ENCODE measurements at regions not wholly inside any gene's neighbourhood (a gene's known extent, or its start where the extent isn't known, plus 50 kb on each side); places are given as distances from the start of the nearest gene placed in this dataset.

GRCh38 chr21:18191139-18191538, 53.5 kb upstream of the CHODL start:
- no peak for DNase-seq (ENCODE audit: extremely low read depth, low read depth)

- DNase-seq (ENCODE audit: extremely low read depth, low read depth), result no peak
Measured at GRCh38 chr21:18178509-18178908, 66.1 kb upstream of the CHODL start.

- no peak for DNase-seq (ENCODE audit: extremely low read depth, low read depth)
Measured at GRCh38 chr21:18174370-18174769, 70.3 kb upstream of the CHODL start.

GRCh38 chr21:18170829-18171228, 73.8 kb upstream of the CHODL start:
- DNase-seq (ENCODE audit: extremely low read depth, low read depth), result no peak

GRCh38 chr21:18170221-18170620, 74.4 kb upstream of the CHODL start:
- no peak for DNase-seq (ENCODE audit: extremely low read depth, low read depth)

GRCh38 chr21:18168108-18168507, 76.5 kb upstream of the CHODL start:
- DNase-seq (ENCODE audit: extremely low read depth, low read depth), result no peak

GRCh38 chr21:18164933-18165332, 79.7 kb upstream of the CHODL start:
- peak; percentile 27 for DNase-seq (ENCODE audit: extremely low read depth, low read depth)

- no peak for DNase-seq (ENCODE audit: extremely low read depth, low read depth)
Measured at GRCh38 chr21:18164483-18164882, 80.2 kb upstream of the CHODL start.

- no peak for DNase-seq (ENCODE audit: extremely low read depth, low read depth)
Measured at GRCh38 chr21:18163956-18164355, 80.7 kb upstream of the CHODL start.

GRCh38 chr21:18161841-18162240, 82.8 kb upstream of the CHODL start:
- no peak for DNase-seq (ENCODE audit: extremely low read depth, low read depth)

GRCh38 chr21:18157406-18157805, 87.2 kb upstream of the CHODL start:
- no peak for DNase-seq (ENCODE audit: extremely low read depth, low read depth)

- no peak for DNase-seq (ENCODE audit: extremely low read depth, low read depth)
Measured at GRCh38 chr21:18155508-18156193, 89.0 kb upstream of the CHODL start.

GRCh38 chr21:18153063-18153462, 91.6 kb upstream of the CHODL start:
- DNase-seq (ENCODE audit: extremely low read depth, low read depth), result no peak

- DNase-seq (ENCODE audit: extremely low read depth, low read depth), result no peak
Measured at GRCh38 chr21:18152371-18152770, 92.3 kb upstream of the CHODL start.

- no peak for DNase-seq (ENCODE audit: extremely low read depth, low read depth)
Measured at GRCh38 chr21:18151046-18151445, 93.6 kb upstream of the CHODL start.

- DNase-seq (ENCODE audit: extremely low read depth, low read depth), result no peak
Measured at GRCh38 chr21:18148401-18148800, 96.2 kb upstream of the CHODL start.

GRCh38 chr21:18147678-18148077, 97.0 kb upstream of the CHODL start:
- no peak for DNase-seq (ENCODE audit: extremely low read depth, low read depth)

- no peak for DNase-seq (ENCODE audit: extremely low read depth, low read depth)
Measured at GRCh38 chr21:18146820-18147219, 97.8 kb upstream of the CHODL start.

GRCh38 chr21:18144339-18144738, 100.3 kb upstream of the CHODL start:
- DNase-seq (ENCODE audit: extremely low read depth, low read depth), result no peak

GRCh38 chr21:18142655-18143054, 102.0 kb upstream of the CHODL start:
- DNase-seq (ENCODE audit: extremely low read depth, low read depth), result no peak

GRCh38 chr21:18138507-18138906, 106.1 kb upstream of the CHODL start:
- DNase-seq (ENCODE audit: extremely low read depth, low read depth), result no peak

- no peak for DNase-seq (ENCODE audit: extremely low read depth, low read depth)
Measured at GRCh38 chr21:18129526-18129925, 115.1 kb upstream of the CHODL start.

- no peak for DNase-seq (ENCODE audit: extremely low read depth, low read depth)
Measured at GRCh38 chr21:18118566-18118965, 126.1 kb upstream of the CHODL start.

All from NCI-H460 (cell line).